ENCODE measurements at regions not wholly inside any gene's neighbourhood (a gene's known extent, or its start where the extent isn't known, plus 50 kb on each side); places are given as distances from the start of the nearest gene placed in this dataset.

- TF ChIP-seq ZFP3 (CRISPR knock-in tag; IDR thresholded peaks at IDR 0.05) (no peak), PATZ1 (CRISPR knock-in tag; IDR thresholded peaks at IDR 0.05; ENCODE audit: borderline replicate concordance) (no peak), CREB5 (CRISPR knock-in tag; IDR thresholded peaks at IDR 0.05; ENCODE audit: low read depth) (no peak), ZNF8 (CRISPR knock-in tag; IDR thresholded peaks at IDR 0.05) (no peak)
Measured at GRCh38 chr5:104569621-104570020, 1007.0 kb upstream of the NUDT12 start.
